ENCODE measurements at regions not wholly inside any gene's neighbourhood (a gene's known extent, or its start where the extent isn't known, plus 50 kb on each side); places are given as distances from the start of the nearest gene placed in this dataset.

DNA sequence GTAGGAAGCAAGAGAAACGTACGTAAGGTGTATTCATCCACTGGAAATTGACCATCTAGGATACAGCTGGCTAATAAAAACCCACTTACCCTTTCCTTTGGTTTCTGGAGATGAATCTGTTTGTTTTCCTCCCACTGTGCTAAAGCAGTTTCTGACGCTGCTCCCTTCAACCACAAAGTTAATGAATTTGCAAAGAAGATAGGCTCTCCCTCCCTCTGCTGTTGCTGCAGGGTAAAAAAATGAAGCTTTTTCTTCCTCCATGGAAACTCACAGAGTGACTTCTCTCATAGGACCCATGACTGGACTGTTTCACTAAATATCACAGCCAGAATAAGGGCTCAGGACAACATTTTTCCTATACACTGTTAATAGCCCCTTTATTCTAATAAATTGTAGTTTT lies 172.1 kb upstream of the LRRN1 start (continued):
- TF ChIP-seq HOXA7 (CRISPR knock-in tag; IDR thresholded peaks at IDR 0.05) (no peak), NFE2L2 (conservative IDR thresholded peaks at IDR 0.05; ENCODE audit: low read length) (no peak), GATA3 (IDR thresholded peaks at IDR 0.05; ENCODE audit: borderline replicate concordance) (no peak)
- TF ChIP-seq, protein P1, sequence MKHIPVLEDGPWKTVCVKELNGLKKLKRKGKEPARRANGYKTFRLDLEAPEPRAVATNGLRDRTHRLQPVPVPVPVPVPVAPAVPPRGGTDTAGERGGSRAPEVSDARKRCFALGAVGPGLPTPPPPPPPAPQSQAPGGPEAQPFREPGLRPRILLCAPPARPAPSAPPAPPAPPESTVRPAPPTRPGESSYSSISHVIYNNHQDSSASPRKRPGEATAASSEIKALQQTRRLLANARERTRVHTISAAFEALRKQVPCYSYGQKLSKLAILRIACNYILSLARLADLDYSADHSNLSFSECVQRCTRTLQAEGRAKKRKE (CRISPR knock-in tag; IDR thresholded peaks at IDR 0.05; ENCODE audit: low read depth) = no peak
- TF ChIP-seq, protein P2, sequence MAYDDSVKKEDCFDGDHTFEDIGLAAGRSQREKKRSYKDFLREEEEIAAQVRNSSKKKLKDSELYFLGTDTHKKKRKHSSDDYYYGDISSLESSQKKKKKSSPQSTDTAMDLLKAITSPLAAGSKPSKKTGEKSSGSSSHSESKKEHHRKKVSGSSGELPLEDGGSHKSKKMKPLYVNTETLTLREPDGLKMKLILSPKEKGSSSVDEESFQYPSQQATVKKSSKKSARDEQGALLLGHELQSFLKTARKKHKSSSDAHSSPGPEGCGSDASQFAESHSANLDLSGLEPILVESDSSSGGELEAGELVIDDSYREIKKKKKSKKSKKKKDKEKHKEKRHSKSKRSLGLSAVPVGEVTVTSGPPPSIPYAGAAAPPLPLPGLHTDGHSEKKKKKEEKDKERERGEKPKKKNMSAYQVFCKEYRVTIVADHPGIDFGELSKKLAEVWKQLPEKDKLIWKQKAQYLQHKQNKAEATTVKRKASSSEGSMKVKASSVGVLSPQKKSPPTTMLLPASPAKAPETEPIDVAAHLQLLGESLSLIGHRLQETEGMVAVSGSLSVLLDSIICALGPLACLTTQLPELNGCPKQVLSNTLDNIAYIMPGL (CRISPR knock-in tag; IDR thresholded peaks at IDR 0.05; ENCODE audit: borderline replicate concordance) = no peak

DNA sequence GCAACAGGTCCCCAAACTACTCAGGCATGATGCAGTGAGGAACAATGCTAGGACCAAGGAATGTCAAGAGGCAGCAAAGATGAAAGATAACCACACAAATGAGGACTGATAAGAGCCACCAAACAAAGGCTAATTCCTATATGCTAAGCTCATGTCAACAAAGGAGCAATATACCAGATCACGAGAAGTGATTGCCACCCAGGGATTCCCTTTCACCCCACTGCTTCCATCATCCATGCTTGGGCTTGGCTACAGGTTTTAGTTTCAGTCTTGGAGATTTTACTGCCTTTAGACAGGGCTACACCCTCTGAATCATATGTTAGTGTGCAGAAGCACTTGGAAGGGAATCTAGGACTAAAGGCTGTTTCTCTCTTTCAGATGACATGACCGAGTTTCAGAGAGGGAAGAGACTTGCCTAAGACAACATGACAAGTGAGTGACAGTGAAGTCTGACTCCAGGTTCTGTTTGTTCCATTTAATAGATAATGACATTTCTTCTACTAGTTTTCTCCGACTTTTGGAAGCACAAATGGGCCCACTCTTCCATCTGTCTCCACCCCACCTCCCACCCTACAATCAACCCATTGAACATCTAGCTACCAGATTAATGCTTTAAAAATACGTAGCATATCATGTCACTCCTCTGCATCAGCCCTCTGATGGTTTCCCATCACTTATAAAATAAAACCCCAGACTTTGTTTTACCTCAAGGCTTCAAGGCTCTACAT lies 173.5 kb upstream of the LRRN1 start:
- TF ChIP-seq NR3C1 (IDR thresholded peaks at IDR 0.05) (no peak), HEYL (CRISPR knock-in tag; IDR thresholded peaks at IDR 0.05) (no peak), SMC3 (IDR thresholded peaks at IDR 0.05) (no peak), GATA3 (IDR thresholded peaks at IDR 0.05; ENCODE audit: borderline replicate concordance) (no peak), MAFK (IDR thresholded peaks at IDR 0.05; ENCODE audit: partially characterized antibody) (no peak), FOSB (CRISPR knock-in tag; IDR thresholded peaks at IDR 0.05) (no peak), POLR2AphosphoS2 (conservative IDR thresholded peaks at IDR 0.05; ENCODE audit: low read length) (no peak), HOXA7 (CRISPR knock-in tag; IDR thresholded peaks at IDR 0.05) (no peak), TFCP2L1 (CRISPR knock-in tag; IDR thresholded peaks at IDR 0.05) (no peak), BHLHE40 (IDR thresholded peaks at IDR 0.05; ENCODE audit: low read depth, low read length) (no peak), RCOR1 (IDR thresholded peaks at IDR 0.05; ENCODE audit: low read depth, low read length) (no peak), RNF2 (IDR thresholded peaks at IDR 0.05; ENCODE audit: borderline replicate concordance, low read depth) (no peak), POLR2A (IDR thresholded peaks at IDR 0.05; ENCODE audit: low read length) (no peak)
- TF ChIP-seq, protein P3, sequence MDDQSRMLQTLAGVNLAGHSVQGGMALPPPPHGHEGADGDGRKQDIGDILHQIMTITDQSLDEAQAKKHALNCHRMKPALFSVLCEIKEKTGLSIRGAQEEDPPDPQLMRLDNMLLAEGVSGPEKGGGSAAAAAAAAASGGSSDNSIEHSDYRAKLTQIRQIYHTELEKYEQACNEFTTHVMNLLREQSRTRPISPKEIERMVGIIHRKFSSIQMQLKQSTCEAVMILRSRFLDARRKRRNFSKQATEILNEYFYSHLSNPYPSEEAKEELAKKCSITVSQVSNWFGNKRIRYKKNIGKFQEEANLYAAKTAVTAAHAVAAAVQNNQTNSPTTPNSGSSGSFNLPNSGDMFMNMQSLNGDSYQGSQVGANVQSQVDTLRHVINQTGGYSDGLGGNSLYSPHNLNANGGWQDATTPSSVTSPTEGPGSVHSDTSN (IDR thresholded peaks at IDR 0.05) = no peak
- TF ChIP-seq, protein P4, sequence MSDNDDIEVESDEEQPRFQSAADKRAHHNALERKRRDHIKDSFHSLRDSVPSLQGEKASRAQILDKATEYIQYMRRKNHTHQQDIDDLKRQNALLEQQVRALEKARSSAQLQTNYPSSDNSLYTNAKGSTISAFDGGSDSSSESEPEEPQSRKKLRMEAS (IDR thresholded peaks at IDR 0.05) = no peak
- TF ChIP-seq, protein P5, sequence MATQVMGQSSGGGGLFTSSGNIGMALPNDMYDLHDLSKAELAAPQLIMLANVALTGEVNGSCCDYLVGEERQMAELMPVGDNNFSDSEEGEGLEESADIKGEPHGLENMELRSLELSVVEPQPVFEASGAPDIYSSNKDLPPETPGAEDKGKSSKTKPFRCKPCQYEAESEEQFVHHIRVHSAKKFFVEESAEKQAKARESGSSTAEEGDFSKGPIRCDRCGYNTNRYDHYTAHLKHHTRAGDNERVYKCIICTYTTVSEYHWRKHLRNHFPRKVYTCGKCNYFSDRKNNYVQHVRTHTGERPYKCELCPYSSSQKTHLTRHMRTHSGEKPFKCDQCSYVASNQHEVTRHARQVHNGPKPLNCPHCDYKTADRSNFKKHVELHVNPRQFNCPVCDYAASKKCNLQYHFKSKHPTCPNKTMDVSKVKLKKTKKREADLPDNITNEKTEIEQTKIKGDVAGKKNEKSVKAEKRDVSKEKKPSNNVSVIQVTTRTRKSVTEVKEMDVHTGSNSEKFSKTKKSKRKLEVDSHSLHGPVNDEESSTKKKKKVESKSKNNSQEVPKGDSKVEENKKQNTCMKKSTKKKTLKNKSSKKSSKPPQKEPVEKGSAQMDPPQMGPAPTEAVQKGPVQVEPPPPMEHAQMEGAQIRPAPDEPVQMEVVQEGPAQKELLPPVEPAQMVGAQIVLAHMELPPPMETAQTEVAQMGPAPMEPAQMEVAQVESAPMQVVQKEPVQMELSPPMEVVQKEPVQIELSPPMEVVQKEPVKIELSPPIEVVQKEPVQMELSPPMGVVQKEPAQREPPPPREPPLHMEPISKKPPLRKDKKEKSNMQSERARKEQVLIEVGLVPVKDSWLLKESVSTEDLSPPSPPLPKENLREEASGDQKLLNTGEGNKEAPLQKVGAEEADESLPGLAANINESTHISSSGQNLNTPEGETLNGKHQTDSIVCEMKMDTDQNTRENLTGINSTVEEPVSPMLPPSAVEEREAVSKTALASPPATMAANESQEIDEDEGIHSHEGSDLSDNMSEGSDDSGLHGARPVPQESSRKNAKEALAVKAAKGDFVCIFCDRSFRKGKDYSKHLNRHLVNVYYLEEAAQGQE (IDR thresholded peaks at IDR 0.05) = no peak
- TF ChIP-seq, protein P6, sequence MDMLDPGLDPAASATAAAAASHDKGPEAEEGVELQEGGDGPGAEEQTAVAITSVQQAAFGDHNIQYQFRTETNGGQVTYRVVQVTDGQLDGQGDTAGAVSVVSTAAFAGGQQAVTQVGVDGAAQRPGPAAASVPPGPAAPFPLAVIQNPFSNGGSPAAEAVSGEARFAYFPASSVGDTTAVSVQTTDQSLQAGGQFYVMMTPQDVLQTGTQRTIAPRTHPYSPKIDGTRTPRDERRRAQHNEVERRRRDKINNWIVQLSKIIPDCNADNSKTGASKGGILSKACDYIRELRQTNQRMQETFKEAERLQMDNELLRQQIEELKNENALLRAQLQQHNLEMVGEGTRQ (IDR thresholded peaks at IDR 0.05) = no peak

More for the DNA sequence above, 173.5 kb upstream of the LRRN1 start:
- WGBS (ENCODE audit: missing lambda C conversion rate) = 1% methylated on average over 4 of the region's 4 CpGs
- CTCF ChIA-PET = no interaction called here
- H3K27ac ChIP-seq = no peak overlapping the region
- FAIRE-seq (no peak), ATAC-seq (no peak), DNase-seq (ENCODE audit: low read depth in 1 of 2, low spot score in 1 of 2) (no peak)
- H3K9me3 ChIP-seq = no peaks in the 10 kb centered on the region; the same call in 2 of the 3 replicates
- H3K4me2 ChIP-seq = no peak overlapping the region
- H3K4me1 ChIP-seq = no peaks in the 10 kb centered on the region
- POLR2A ChIA-PET = no interaction called here
- no peak overlapping the region for H3K4me3 ChIP-seq

Measured in A549 (cell line).